SK-N-SH (cell line): ENCODE measurements at regions not wholly inside any gene's neighbourhood (a gene's known extent, or its start where the extent isn't known, plus 50 kb on each side); places are given as distances from the start of the nearest gene placed in this dataset.

Experiments
- CTCF ChIA-PET: fragments of 300-600, 350-600 bp; formaldehyde crosslinking; extraction: SDS; loops from one replicate; lab custom pipeline; 2021; lab: Yijun Ruan, JAX
- POLR2A ChIA-PET: fragments of 350-600 bp; sonication (Branson Sonifier 250); formaldehyde crosslinking; extraction: SDS; loops from one replicate; lab custom pipeline; 2020; ENCODE audit warnings: antibody characterized with exemption, inconsistent platforms; lab: Yijun Ruan, JAX
- DNase-seq: peaks from one replicate; pipeline ENCODE4 v3.0.0; 2012
- H2AFZ ChIP-seq: fragments of 200-600 bp; sonication (generic); 2 replicates; pipeline ENCODE4 v1.8.1; 2016; ENCODE audit warnings: antibody characterized with exemption, mild to moderate bottlenecking, low read depth
- H3F3A ChIP-seq: fragments of 200-600 bp; sonication (generic); replicated peaks from 2 replicates; pipeline ENCODE3; 2016; ENCODE audit warnings: antibody characterized with exemption, mild to moderate bottlenecking; ENCODE audit not compliant: insufficient read depth
- H3K27ac ChIP-seq, 2 experiments: fragments of 200-500 bp in 1 of 2; fragments of 200-600 bp in 1 of 2; sonication (Bioruptor generic) in 1 of 2; sonication (generic), shearing (Covaris generic) in 1 of 2; 2 replicates each; pipeline versions ENCODE4 v1.5.1 to v1.6.1; 2014 to 2016; ENCODE audit warnings: low read depth in 2 of 2, inconsistent platforms in 1 of 2, low read length in 1 of 2, mild to moderate bottlenecking in 1 of 2, mixed read lengths in 1 of 2
- H3K27me3 ChIP-seq: fragments of 200-600 bp; sonication (generic), shearing (Covaris generic); 2 replicates; pipeline ENCODE4 v1.6.1; 2016; ENCODE audit warnings: mixed run types; ENCODE audit not compliant: insufficient read depth
- H3K36me3 ChIP-seq, 2 experiments: fragments of 200-500 bp in 1 of 2; fragments of 200-600 bp in 1 of 2; sonication (Bioruptor generic) in 1 of 2; sonication (generic) in 1 of 2; replicated peaks in 1 of 2; 2 replicates each; pipeline versions ENCODE3 to v1.5.1; 2014 to 2016; ENCODE audit warnings: low read length in 1 of 2, mild to moderate bottlenecking in 1 of 2; ENCODE audit not compliant: insufficient read depth in 2 of 2, control insufficient read depth in 1 of 2
- H3K4me1 ChIP-seq, 2 experiments: fragments of 200-500 bp in 1 of 2; fragments of 200-600 bp in 1 of 2; sonication (Bioruptor generic) in 1 of 2; sonication (generic), shearing (Covaris generic) in 1 of 2; 2 replicates each; pipeline versions ENCODE4 v1.5.1 to v1.6.1; 2014 to 2016; ENCODE audit warnings: low read depth in 1 of 2, low read length in 1 of 2, mixed run types in 1 of 2; ENCODE audit not compliant: insufficient read depth in 2 of 2, control insufficient read depth in 1 of 2
- H3K4me2 ChIP-seq: fragments of 200-600 bp; sonication (generic), shearing (Covaris generic); 2 replicates; pipeline ENCODE4 v1.6.1; 2017; ENCODE audit warnings: mixed run types
- H3K4me3 ChIP-seq, 2 experiments: fragments of 200-500 bp in 1 of 2; fragments of 200-600 bp in 1 of 2; sonication (Bioruptor generic) in 1 of 2; sonication (generic), shearing (Covaris generic) in 1 of 2; 2 replicates each; pipeline versions ENCODE4 v1.5.1 to v1.8.1; 2014 to 2016; ENCODE audit warnings: low read depth in 2 of 2, inconsistent platforms in 1 of 2, low read length in 1 of 2, mild to moderate bottlenecking in 1 of 2, mixed read lengths in 1 of 2, moderate library complexity in 1 of 2
- H3K79me2 ChIP-seq: fragments of 200-600 bp; sonication (generic); 2 replicates; pipeline ENCODE4 v1.8.1; 2017; ENCODE audit warnings: mild to moderate bottlenecking; ENCODE audit not compliant: insufficient read depth
- H3K9ac ChIP-seq: fragments of 200-600 bp; sonication (generic); 2 replicates; pipeline ENCODE4 v1.6.1; 2017; ENCODE audit warnings: mixed run types
- H3K9me2 ChIP-seq: fragments of 200-600 bp; sonication (generic); 2 replicates; pipeline ENCODE4 v1.6.1; 2017; ENCODE audit warnings: mixed run types
- H3K9me3 ChIP-seq: fragments of 200-600 bp; sonication (generic); 2 replicates; pipeline ENCODE4 v1.6.1; 2017; ENCODE audit warnings: mixed run types, mild to moderate bottlenecking, moderate library complexity
- H4K20me1 ChIP-seq: fragments of 200-600 bp; sonication (generic); 2 replicates; pipeline ENCODE4 v1.6.1; 2017; ENCODE audit warnings: mild to moderate bottlenecking, mixed run types; ENCODE audit not compliant: insufficient read depth
- ELF1 ChIP-seq: IDR thresholded peaks from 2 replicates; pipeline ENCODE4 v1.4.0; 2012
- GABPA ChIP-seq: IDR thresholded peaks from 2 replicates; pipeline ENCODE4 v1.4.0; 2012; ENCODE audit warnings: low read depth, mild to moderate bottlenecking
- JUND ChIP-seq: IDR thresholded peaks from 2 replicates; pipeline ENCODE4 v1.4.0; 2012
- MEF2A ChIP-seq: IDR thresholded peaks from 2 replicates; pipeline ENCODE4 v1.4.0; 2012; ENCODE audit warnings: low read depth, borderline replicate concordance
- NFIC ChIP-seq: IDR thresholded peaks from 2 replicates; pipeline ENCODE4 v1.4.0; 2012; ENCODE audit warnings: borderline replicate concordance
- POLR2AphosphoS5 ChIP-seq: IDR thresholded peaks from 2 replicates; pipeline ENCODE4 v1.6.1; 2012; ENCODE audit warnings: low read depth, low read length
- RCOR1 ChIP-seq: fragments of 150-350 bp; IDR thresholded peaks from 2 replicates; pipeline ENCODE4 v1.6.1; 2017; ENCODE audit warnings: antibody characterized with exemption, low read length
- RFX5 ChIP-seq: IDR thresholded peaks from 2 replicates; pipeline ENCODE4 v1.6.1; 2012; ENCODE audit warnings: mild to moderate bottlenecking, improper control_type of control experiment, low read length
- SIN3A ChIP-seq: IDR thresholded peaks from 2 replicates; pipeline ENCODE4 v1.6.1; 2012; ENCODE audit warnings: low read depth, mild to moderate bottlenecking, low read length, moderate library complexity, borderline replicate concordance
- SMC3 ChIP-seq: IDR thresholded peaks from 2 replicates; pipeline ENCODE4 v1.6.1; 2012; ENCODE audit warnings: low read depth, low read length, improper control_type of control experiment
- TEAD4 ChIP-seq: IDR thresholded peaks from 2 replicates; pipeline ENCODE4 v1.4.0; 2012; ENCODE audit warnings: mild to moderate bottlenecking, borderline replicate concordance; ENCODE audit not compliant: insufficient read depth
- WGBS: methylation state at CpG from one replicate; pipeline ENCODE4 v1.1.6; 2017; ENCODE audit warnings: low lambda C conversion rate; 5-methylcytosine and 5-hydroxymethylcytosine counted together
- TF ChIP-seq, protein P1 (sequence below): IDR thresholded peaks from 2 replicates; pipeline ENCODE4 v1.4.0; 2012; ENCODE audit warnings: low read depth, borderline replicate concordance
- TF ChIP-seq, protein P2 (sequence below): IDR thresholded peaks from 2 replicates; pipeline ENCODE4; 2012

DNA sequence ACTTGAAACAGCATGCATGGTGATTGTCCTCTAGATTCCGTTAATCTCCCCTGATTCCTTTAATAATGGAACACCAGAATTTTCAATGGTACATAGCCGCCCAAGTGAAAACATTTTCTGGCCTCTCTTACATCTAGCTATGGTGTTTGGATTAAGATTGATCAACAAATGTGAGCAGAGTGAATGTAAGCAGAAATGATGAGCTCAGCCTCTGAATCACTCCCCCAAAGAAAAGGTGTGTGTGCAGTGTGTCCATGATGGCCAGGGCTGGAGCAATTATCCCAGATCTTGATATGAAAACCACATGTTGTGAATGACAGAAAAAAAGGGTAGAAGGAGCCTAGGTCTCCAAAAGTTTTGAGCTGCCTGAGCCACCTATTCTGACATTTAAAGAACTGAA, 55.3 kb downstream of the OR2K2 start:
- Histone ChIP-seq H3K9me3 (no peaks in the 10 kb centered on the region), H3K9ac (no peak overlapping the region), H3K9me2 (no peaks in the 10 kb centered on the region), H2AFZ (no peak overlapping the region), H3K36me3 (no peaks in the 10 kb centered on the region), H4K20me1 (no peaks in the 10 kb centered on the region), H3K27me3 (no peaks in the 10 kb centered on the region), H3K4me1 (peaks cover 0 to 6% of the 10 kb centered on the region in 2 experiments; a peak in 2 of 4 replicates), H3K4me2 (no peak overlapping the region), H3K79me2 (no peaks in the 10 kb centered on the region), H3F3A (no peaks in the 10 kb centered on the region), H3K4me3 (no peak overlapping the region), H3K27ac (no peak overlapping the region)
- POLR2A ChIA-PET: no interaction called here
- DNase-seq: no peak
- WGBS: 80% methylated on average over 2 of the region's 2 CpGs
- no peak for TF ChIP-seq NFIC
- TF ChIP-seq SMC3: no peak
- no peak for TF ChIP-seq TEAD4
- TF ChIP-seq SIN3A: no peak
- TF ChIP-seq RCOR1: no peak
- no peak for TF ChIP-seq ELF1
- TF ChIP-seq POLR2AphosphoS5: no peak
- TF ChIP-seq MEF2A: no peak
- TF ChIP-seq, protein P1, sequence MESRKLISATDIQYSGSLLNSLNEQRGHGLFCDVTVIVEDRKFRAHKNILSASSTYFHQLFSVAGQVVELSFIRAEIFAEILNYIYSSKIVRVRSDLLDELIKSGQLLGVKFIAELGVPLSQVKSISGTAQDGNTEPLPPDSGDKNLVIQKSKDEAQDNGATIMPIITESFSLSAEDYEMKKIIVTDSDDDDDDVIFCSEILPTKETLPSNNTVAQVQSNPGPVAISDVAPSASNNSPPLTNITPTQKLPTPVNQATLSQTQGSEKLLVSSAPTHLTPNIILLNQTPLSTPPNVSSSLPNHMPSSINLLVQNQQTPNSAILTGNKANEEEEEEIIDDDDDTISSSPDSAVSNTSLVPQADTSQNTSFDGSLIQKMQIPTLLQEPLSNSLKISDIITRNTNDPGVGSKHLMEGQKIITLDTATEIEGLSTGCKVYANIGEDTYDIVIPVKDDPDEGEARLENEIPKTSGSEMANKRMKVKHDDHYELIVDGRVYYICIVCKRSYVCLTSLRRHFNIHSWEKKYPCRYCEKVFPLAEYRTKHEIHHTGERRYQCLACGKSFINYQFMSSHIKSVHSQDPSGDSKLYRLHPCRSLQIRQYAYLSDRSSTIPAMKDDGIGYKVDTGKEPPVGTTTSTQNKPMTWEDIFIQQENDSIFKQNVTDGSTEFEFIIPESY: no peak
- TF ChIP-seq RFX5: no peak
- TF ChIP-seq, protein P2, sequence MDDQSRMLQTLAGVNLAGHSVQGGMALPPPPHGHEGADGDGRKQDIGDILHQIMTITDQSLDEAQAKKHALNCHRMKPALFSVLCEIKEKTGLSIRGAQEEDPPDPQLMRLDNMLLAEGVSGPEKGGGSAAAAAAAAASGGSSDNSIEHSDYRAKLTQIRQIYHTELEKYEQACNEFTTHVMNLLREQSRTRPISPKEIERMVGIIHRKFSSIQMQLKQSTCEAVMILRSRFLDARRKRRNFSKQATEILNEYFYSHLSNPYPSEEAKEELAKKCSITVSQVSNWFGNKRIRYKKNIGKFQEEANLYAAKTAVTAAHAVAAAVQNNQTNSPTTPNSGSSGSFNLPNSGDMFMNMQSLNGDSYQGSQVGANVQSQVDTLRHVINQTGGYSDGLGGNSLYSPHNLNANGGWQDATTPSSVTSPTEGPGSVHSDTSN: no peak
- TF ChIP-seq GABPA: no peak
- CTCF ChIA-PET: no interaction called here

DNA sequence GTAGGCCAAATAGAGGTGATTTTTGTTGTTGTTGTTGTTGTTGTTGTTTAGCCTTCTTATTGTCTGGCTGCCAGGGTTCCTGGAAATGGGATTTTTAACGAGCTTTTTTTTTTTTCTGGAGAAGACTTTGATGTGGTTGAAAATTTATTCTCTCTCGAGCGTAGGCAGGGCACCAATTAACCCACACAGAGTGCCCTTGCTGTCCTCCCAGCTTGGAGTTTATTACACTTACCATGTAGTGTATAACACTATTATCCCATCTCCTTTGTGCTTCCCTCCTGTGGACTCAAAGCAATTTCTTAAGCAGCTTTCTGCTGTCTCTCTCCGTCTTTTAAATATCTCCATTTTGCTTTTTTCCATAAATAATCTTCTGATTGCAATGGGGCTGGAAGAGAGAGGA, 57.4 kb downstream of the OR2K2 start:
- POLR2A ChIA-PET: no interaction called here
- H3K4me2 ChIP-seq: no peak overlapping the region
- H3K27me3 ChIP-seq: no peaks in the 10 kb centered on the region
- CTCF ChIA-PET: no interaction called here
- H2AFZ ChIP-seq: no peak overlapping the region
- H3K9me3 ChIP-seq: no peaks in the 10 kb centered on the region
- DNase-seq: no peak
- H3K27ac ChIP-seq: no peak overlapping the region
- no peaks in the 10 kb centered on the region for H3F3A ChIP-seq
- H3K36me3 ChIP-seq: no peaks in the 10 kb centered on the region
- H4K20me1 ChIP-seq: no peaks in the 10 kb centered on the region
- no peak for TF ChIP-seq JUND
- no peak for TF ChIP-seq POLR2AphosphoS5
- peaks cover 0 to 6% of the 10 kb centered on the region in 2 experiments; a peak in 2 of 4 replicates for H3K4me1 ChIP-seq
- no peak overlapping the region for H3K4me3 ChIP-seq
- no peaks in the 10 kb centered on the region for H3K9me2 ChIP-seq
- H3K79me2 ChIP-seq: no peaks in the 10 kb centered on the region
- WGBS: 56% methylated on average over 4 of the region's 4 CpGs
- no peak overlapping the region for H3K9ac ChIP-seq
